GM04503 (cell line): ENCODE measurements at regions not wholly inside any gene's neighbourhood (a gene's known extent, or its start where the extent isn't known, plus 50 kb on each side); places are given as distances from the start of the nearest gene placed in this dataset.

Experiments used
- DNase-seq: peaks from one replicate; pipeline ENCODE4 v3.0.0-alpha.2; 2012; ENCODE audit warnings: low read depth

GRCh38 chr11:25970726-25971508 lies 361.0 kb upstream of the ANO3 start:
- DNase-seq = no peak

- no peak for DNase-seq
Measured at GRCh38 chr11:25980091-25980490, 351.8 kb upstream of the ANO3 start.

GRCh38 chr11:25981998-25982397 lies 349.9 kb upstream of the ANO3 start:
- DNase-seq = peak; percentile 9

- DNase-seq = no peak
Measured at GRCh38 chr11:25983280-25983679, 348.6 kb upstream of the ANO3 start.

GRCh38 chr11:25988178-25988577 lies 343.8 kb upstream of the ANO3 start:
- no peak for DNase-seq

GRCh38 chr11:25990406-25990805 lies 341.5 kb upstream of the ANO3 start:
- no peak for DNase-seq

- DNase-seq = no peak
Measured at GRCh38 chr11:25991476-25991875, 340.5 kb upstream of the ANO3 start.

GRCh38 chr11:25992294-25992693 lies 339.6 kb upstream of the ANO3 start:
- DNase-seq = no peak

GRCh38 chr11:25993016-25993415 lies 338.9 kb upstream of the ANO3 start:
- DNase-seq = no peak

- no peak for DNase-seq
Measured at GRCh38 chr11:26011474-26011873, 320.5 kb upstream of the ANO3 start.

GRCh38 chr11:26014456-26015115 lies 317.3 kb upstream of the ANO3 start:
- no peak for DNase-seq

- no peak for DNase-seq
Measured at GRCh38 chr11:26017322-26017860, 314.5 kb upstream of the ANO3 start.

GRCh38 chr11:26017903-26018302 lies 314.0 kb upstream of the ANO3 start:
- DNase-seq = no peak

GRCh38 chr11:26018336-26018735 lies 313.6 kb upstream of the ANO3 start:
- no peak for DNase-seq

GRCh38 chr11:26019386-26019785 lies 312.5 kb upstream of the ANO3 start:
- DNase-seq = no peak

GRCh38 chr11:26021017-26021416 lies 310.9 kb upstream of the ANO3 start:
- DNase-seq = no peak

GRCh38 chr11:26023057-26023456 lies 308.9 kb upstream of the ANO3 start:
- DNase-seq = no peak

- no peak for DNase-seq
Measured at GRCh38 chr11:26025676-26026075, 306.3 kb upstream of the ANO3 start.

GRCh38 chr11:26026078-26026477 lies 305.9 kb upstream of the ANO3 start:
- DNase-seq = no peak

GRCh38 chr11:26027887-26028286 lies 304.0 kb upstream of the ANO3 start:
- no peak for DNase-seq

GRCh38 chr11:26028393-26028911 lies 303.5 kb upstream of the ANO3 start:
- peak; percentile 59 for DNase-seq

GRCh38 chr11:26030399-26030798 lies 301.5 kb upstream of the ANO3 start:
- DNase-seq = no peak

GRCh38 chr11:26032241-26032640 lies 299.7 kb upstream of the ANO3 start:
- no peak for DNase-seq
